DOHH2 (cell line): ENCODE measurements at regions not wholly inside any gene's neighbourhood (a gene's known extent, or its start where the extent isn't known, plus 50 kb on each side); places are given as distances from the start of the nearest gene placed in this dataset.

Source experiments
- H3F3A ChIP-seq: fragments of 200-600 bp; sonication (generic), shearing (Covaris generic); 2 replicates; pipeline ENCODE4 v1.6.0; 2016; ENCODE audit warnings: antibody characterized with exemption, mild to moderate bottlenecking; ENCODE audit not compliant: control insufficient read depth, insufficient read depth
- H3K27ac ChIP-seq: fragments of 200-600 bp; sonication (generic); 2 replicates; pipeline ENCODE4 v1.5.1; 2014; ENCODE audit warnings: low read depth, mild to moderate bottlenecking, low read length, moderate library complexity
- H3K27me3 ChIP-seq: fragments of 200-600 bp; sonication (generic); 2 replicates; pipeline ENCODE4 v1.6.1; 2014; ENCODE audit warnings: mild to moderate bottlenecking, low read length, mixed read lengths; ENCODE audit not compliant: control insufficient read depth
- H3K36me3 ChIP-seq: fragments of 200-600 bp; sonication (generic); 2 replicates; pipeline ENCODE4 v1.6.1; 2014; ENCODE audit warnings: mild to moderate bottlenecking, low read length, moderate library complexity, mixed read lengths; ENCODE audit not compliant: control insufficient read depth
- H3K4me1 ChIP-seq: fragments of 200-600 bp; sonication (generic); 2 replicates; pipeline ENCODE4 v1.6.1; 2014; ENCODE audit warnings: mild to moderate bottlenecking, low read length, mixed read lengths; ENCODE audit not compliant: control insufficient read depth
- H3K4me2 ChIP-seq: fragments of 200-600 bp; sonication (generic); 2 replicates; pipeline ENCODE4 v1.6.0; 2014; ENCODE audit warnings: mild to moderate bottlenecking, low read length, moderate library complexity
- H3K4me3 ChIP-seq: fragments of 200-600 bp; sonication (generic); 2 replicates; pipeline ENCODE4 v1.5.1; 2014; ENCODE audit warnings: mild to moderate bottlenecking, low read length, mixed read lengths
- H3K79me2 ChIP-seq: fragments of 200-600 bp; sonication (generic); 2 replicates; pipeline ENCODE4 v1.6.1; 2014; ENCODE audit warnings: mild to moderate bottlenecking, low read length, mixed read lengths; ENCODE audit not compliant: control insufficient read depth
- H3K9me2 ChIP-seq: fragments of 200-600 bp; sonication (generic); replicated peaks from 2 replicates; pipeline ENCODE4 v1.6.1; 2014; ENCODE audit warnings: mild to moderate bottlenecking, low read length, mixed read lengths; ENCODE audit not compliant: control insufficient read depth
- H3K9me3 ChIP-seq: fragments of 200-600 bp; sonication (generic); 2 replicates; pipeline ENCODE4 v1.6.1; 2014; ENCODE audit warnings: antibody characterized with exemption, low read length, mixed read lengths; ENCODE audit not compliant: control insufficient read depth, insufficient read depth
- H4K20me1 ChIP-seq: fragments of 200-600 bp; sonication (generic); 2 replicates; pipeline ENCODE4 v1.6.0; 2014; ENCODE audit warnings: low read depth, mild to moderate bottlenecking, antibody characterized with exemption, low read length, moderate library complexity; ENCODE audit not compliant: control insufficient read depth, insufficient read depth
- EZH2phosphoT487 ChIP-seq: fragments of 200-600 bp; sonication (generic); IDR thresholded peaks from 2 replicates; pipeline ENCODE4 v1.6.1; 2017; ENCODE audit warnings: borderline replicate concordance, mild to moderate bottlenecking, antibody characterized with exemption, low read length, moderate library complexity, mixed read lengths
- TF ChIP-seq, protein P1 (sequence below): fragments of 200-600 bp; sonication (generic); IDR thresholded peaks from one replicate; pipeline ENCODE4 v1.5.1; 2014; ENCODE audit warnings: antibody characterized with exemption, mild to moderate bottlenecking, low read depth, low read length; ENCODE audit not compliant: poor library complexity, severe bottlenecking

- no peak overlapping the region for H3K4me2 ChIP-seq
- H3K27ac ChIP-seq, result no peak overlapping the region
- no peaks in the 10 kb centered on the region for H3K79me2 ChIP-seq
These were observed 62.1 kb upstream of the SMIM21 start for GRCh38 chr18:75489493-75490190.

GRCh38 chr18:75483662-75484061, 56.2 kb upstream of the SMIM21 start:
- Histone ChIP-seq H3K27me3 (no peaks in the 10 kb centered on the region), H3K4me2 (no peak overlapping the region), H3F3A (no peaks in the 10 kb centered on the region), H3K4me3 (no peak overlapping the region), H3K4me1 (no peaks in the 10 kb centered on the region), H3K79me2 (no peaks in the 10 kb centered on the region), H3K36me3 (no peaks in the 10 kb centered on the region), H4K20me1 (no peaks in the 10 kb centered on the region), H3K9me2 (no peaks in the 10 kb centered on the region), H3K9me3 (peaks cover 11% of the 10 kb centered on the region), H3K27ac (no peak overlapping the region)
- no peak for TF ChIP-seq EZH2phosphoT487
- TF ChIP-seq, protein P1, sequence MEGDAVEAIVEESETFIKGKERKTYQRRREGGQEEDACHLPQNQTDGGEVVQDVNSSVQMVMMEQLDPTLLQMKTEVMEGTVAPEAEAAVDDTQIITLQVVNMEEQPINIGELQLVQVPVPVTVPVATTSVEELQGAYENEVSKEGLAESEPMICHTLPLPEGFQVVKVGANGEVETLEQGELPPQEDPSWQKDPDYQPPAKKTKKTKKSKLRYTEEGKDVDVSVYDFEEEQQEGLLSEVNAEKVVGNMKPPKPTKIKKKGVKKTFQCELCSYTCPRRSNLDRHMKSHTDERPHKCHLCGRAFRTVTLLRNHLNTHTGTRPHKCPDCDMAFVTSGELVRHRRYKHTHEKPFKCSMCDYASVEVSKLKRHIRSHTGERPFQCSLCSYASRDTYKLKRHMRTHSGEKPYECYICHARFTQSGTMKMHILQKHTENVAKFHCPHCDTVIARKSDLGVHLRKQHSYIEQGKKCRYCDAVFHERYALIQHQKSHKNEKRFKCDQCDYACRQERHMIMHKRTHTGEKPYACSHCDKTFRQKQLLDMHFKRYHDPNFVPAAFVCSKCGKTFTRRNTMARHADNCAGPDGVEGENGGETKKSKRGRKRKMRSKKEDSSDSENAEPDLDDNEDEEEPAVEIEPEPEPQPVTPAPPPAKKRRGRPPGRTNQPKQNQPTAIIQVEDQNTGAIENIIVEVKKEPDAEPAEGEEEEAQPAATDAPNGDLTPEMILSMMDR, result no peak

More at GRCh38 chr18:75489493-75490190, 62.1 kb upstream of the SMIM21 start:
- H3K9me2 ChIP-seq, result no peaks in the 10 kb centered on the region
- no peak overlapping the region for H3K4me3 ChIP-seq
- no peak for TF ChIP-seq EZH2phosphoT487
- TF ChIP-seq, protein P1, result no peak
- no peaks in the 10 kb centered on the region for H3K36me3 ChIP-seq
- H4K20me1 ChIP-seq, result no peaks in the 10 kb centered on the region
- no peaks in the 10 kb centered on the region for H3K27me3 ChIP-seq
- no peaks in the 10 kb centered on the region for H3K9me3 ChIP-seq
- no peaks in the 10 kb centered on the region for H3K4me1 ChIP-seq
- H3F3A ChIP-seq, result no peaks in the 10 kb centered on the region

DNA sequence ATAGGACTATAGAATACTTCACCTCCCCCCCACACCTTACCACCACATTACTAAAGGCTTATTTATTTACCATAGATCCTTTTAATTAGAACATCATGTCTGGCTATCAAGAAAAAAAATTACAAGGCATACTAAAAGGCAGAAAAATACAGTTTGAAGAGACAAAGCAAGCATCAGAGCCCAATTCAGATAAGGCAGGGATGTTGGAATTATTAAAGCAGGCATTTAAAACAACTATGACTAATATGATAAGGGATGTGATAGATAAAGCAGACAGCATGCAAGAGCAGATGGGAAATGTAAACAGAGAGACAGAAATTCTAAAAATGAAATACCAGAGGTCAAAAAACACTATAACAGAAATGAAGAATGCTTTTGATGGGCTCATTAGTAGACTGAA, 55.4 kb upstream of the SMIM21 start:
- no peaks in the 10 kb centered on the region for H3F3A ChIP-seq
- H3K4me1 ChIP-seq, result no peaks in the 10 kb centered on the region
- no peak overlapping the region for H3K4me3 ChIP-seq
- H3K79me2 ChIP-seq, result no peaks in the 10 kb centered on the region
- no peak overlapping the region for H3K4me2 ChIP-seq
- H3K27me3 ChIP-seq, result no peaks in the 10 kb centered on the region
- no peak overlapping the region for H3K27ac ChIP-seq
- TF ChIP-seq, protein P1, result no peak
- TF ChIP-seq EZH2phosphoT487, result no peak
- no peaks in the 10 kb centered on the region for H4K20me1 ChIP-seq
- H3K9me3 ChIP-seq, result peaks cover 11% of the 10 kb centered on the region
- no peaks in the 10 kb centered on the region for H3K36me3 ChIP-seq
- H3K9me2 ChIP-seq, result no peaks in the 10 kb centered on the region
